TTC549 (cell line): ENCODE measurements at regions not wholly inside any gene's neighbourhood (a gene's known extent, or its start where the extent isn't known, plus 50 kb on each side); places are given as distances from the start of the nearest gene placed in this dataset.
"Not testable (repeated sequence)": the region's sequence is repeated elsewhere in the genome, so short reads cannot be mapped to it uniquely, and the experiment has no call there.

ENCODE experiments used
- FAIRE-seq: peaks from 2 replicates; lab custom pipeline; 2012; peaks lifted over from hg19 to GRCh38; lab: Jason Lieb, UNC

DNA sequence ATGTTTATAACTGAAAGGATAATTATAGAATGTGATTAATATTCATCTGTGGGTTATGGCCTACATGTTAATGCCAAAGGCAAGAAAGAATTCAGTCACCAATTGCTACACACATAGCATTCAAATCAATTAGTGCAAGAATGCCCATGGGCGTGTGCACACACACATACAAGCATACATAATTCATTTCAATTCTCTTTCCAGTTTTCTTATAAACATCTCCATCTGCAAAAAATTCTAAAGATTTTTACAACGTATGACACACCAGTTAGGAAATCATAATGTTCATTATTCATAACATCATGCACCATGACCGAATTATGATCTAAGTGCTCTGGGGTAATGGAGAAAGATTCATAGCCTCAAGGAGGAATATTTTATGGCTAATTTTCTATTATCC lies 111.0 kb upstream of the ADTRP start:
- FAIRE-seq, result no peak

DNA sequence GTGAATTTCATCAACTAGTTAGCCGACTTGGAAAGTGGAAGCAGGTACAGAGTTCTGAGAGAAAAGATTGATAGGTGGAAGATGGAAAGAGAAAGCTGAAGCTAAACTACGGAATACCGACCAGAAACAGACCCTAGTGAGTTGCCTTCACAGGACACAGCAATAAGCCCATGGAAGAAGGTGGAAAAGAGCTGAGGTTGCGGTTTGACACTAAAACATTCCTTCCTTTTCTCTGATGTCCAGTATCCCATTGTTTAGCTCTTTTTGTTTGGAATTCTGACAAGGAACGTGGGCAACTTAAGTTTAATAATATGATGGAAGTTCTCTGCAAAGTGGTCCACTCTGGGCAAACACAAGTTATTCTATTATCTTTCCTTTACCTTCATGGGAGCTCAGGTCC lies 110.1 kb upstream of the ADTRP start:
- FAIRE-seq, result no peak

DNA sequence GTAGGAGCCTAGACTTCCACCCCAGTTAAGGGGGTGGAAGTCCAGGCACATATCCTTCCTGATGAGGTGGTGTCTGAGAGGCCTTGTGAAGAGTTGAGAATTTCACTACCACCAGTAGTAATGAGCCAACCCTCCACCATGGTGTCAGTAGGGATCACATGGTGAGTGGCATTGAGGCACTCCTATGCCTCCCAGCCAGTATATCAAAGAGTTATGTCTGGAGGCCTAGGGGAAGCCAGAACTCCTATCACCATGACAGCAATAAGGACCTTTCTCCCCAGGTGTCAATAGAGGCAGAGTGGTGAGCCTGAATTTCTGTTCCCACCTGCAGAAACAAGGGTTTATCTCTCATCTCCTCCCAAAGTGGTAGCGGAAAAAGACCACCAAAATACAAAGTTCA lies 106.6 kb upstream of the ADTRP start:
- FAIRE-seq, result no peak

DNA sequence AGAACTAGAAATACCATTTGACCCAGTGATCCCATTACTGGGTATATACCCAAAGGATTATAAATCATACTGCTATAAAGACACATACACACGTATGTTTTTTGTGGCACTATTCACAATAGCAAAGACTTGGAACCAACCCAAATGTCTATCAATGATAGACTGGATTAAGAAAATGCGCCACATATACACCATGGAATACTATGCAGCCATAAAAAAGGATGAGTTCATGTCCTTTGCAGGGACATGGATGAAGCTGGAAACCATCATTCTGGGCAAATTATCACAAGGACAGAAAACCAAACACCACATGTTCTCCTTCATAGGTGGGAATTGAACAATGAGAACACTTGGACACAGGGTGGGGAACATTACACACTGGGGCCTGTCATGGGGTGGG lies 104.9 kb upstream of the ADTRP start:
- FAIRE-seq, result not testable (repeated sequence)

DNA sequence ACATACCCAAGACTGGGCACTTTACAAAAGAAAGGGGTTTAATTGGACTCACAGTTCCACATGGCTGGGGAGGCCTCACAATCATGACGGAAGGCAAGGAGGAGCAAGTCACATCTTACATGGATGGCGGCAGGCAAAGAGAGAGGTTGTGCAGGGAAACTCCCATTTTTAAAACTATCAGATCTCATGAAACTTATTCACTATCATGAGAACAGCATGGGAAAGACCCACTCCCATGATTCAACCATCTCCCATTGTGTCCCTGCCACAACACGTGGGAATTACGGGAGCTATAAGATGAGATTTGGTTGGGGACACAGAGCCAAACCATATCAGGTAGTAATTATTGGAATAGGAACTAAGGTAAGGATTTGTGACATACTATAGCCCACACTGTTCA lies 101.6 kb upstream of the ADTRP start:
- not testable (repeated sequence) for FAIRE-seq

DNA sequence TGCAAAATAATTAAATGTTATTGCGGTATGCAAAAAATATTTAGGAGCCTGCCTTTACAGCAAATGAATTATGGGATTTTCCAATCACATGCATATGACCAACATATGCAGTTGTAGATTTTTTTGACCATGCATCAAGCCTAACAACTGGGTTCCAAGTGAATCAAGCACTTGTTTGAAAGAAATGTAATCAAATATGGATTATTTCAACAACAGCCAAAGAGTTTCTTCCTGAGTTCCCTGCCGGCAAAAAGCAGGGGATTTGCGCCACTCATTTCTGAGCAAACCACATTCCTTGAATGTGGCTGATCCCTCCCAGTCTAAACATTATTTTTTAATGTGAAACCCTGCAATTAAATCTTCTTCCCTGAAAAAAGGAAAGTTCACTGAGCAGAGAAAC lies 100.1 kb upstream of the ADTRP start:
- no peak for FAIRE-seq

DNA sequence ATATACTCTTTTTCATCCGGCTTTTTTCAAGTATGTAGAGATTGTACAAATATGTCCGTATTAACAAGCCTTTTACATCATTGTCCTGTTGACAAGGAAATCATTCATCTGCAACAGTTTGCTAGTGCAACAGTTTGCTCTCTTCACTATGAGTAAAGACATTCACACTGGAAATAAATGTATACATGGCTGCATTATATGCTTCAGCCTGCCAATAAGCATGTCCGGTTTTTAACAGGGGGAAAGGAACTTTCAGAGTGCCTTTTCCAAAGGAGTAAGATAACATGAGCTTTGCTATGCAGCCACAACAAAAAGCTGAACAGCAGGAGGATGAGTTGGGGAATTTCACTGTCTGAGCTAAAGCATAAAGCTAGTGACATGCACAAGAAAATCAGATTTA lies 99.4 kb upstream of the ADTRP start:
- FAIRE-seq, result no peak

DNA sequence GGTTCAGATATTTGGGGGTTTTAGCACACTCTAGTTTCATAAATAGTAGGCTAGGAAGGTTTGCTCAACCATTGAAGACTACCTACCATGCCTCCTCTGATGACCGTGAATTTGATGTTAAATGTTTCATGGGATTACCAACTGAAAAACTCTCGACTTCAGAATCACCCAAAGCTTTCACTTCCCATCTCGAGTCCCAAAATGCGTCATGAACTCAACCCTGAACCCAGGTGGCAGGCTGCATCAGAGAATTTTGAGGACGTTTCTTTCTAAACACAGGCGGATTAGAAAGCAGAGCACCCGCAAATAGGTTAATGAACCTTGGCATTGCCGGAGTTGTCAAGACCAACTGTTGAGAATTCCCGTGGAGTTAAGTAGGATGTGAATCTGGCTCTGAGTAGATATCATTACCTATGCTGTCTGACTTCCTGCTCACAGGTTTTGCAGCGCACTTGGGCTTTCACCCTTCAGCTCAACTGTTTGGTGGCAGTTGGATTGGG lies 98.4 kb upstream of the ADTRP start:
- FAIRE-seq, result no peak

DNA sequence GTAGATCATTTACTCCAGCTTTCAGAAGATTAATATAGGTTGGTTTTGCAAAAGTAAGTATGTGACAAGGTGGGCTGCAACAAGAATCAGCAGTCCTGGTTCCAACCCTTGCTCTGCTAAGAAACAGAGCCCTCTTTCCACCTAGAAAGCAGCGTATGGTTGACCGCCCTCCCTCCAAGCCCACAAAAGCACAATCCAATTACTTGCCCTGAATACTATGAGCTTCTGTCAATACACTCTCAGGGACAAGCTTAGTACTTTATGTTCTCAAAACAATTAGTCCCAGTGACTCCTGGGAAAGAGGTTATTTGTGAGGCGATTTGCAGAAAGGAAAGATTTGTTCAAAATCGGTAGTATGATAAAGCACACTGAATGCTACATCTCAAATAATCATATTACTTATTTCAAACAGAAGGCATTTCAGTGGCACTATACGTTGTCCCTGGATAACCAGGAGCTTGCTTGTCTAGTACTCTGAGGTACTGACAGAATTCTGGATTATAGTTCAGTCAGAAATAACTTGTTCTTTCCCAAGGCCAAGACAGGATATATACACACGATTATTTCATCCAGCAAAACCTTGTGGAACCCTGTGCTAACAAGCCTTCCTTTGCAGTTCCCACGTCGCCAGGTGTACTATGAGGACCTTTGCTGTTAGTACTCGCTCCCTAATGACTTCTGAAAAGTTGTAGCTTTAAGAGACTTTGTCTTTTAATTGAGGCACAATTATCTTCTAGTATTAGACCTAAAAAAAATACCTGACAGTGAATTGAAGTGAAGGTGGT lies 96.9 kb upstream of the ADTRP start:
- FAIRE-seq, result no peak

DNA sequence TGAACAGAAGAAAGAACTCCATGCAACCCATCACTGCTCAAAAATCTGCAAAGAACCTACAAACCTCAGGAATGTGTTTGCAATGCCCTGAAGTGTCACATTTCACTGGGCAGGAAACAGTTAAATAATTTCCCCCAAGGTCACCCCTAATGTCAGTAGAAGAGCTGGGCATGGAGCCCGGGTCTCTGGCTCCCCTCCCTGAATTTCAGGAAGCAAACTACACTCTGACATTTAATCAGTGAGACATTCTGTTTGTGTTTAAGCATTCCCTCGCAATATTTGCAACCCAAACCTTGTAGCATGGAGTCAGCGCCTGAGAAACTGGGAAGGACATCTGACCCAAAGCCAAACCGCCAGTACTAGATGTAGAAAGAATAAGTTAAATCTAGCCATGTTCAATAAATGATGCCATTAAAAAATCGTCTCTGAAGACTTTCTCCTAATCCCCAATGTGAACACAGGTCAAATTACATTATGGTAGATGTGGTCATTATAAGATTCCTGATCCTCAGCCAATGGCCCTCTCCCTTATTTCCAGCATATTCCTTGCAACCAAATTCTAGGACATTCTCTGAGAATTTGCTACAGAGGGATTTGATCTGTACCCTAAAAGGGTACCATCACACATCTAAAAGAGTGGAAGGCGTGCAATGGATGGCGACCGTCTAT lies 91.2 kb upstream of the ADTRP start:
- FAIRE-seq, result no peak

DNA sequence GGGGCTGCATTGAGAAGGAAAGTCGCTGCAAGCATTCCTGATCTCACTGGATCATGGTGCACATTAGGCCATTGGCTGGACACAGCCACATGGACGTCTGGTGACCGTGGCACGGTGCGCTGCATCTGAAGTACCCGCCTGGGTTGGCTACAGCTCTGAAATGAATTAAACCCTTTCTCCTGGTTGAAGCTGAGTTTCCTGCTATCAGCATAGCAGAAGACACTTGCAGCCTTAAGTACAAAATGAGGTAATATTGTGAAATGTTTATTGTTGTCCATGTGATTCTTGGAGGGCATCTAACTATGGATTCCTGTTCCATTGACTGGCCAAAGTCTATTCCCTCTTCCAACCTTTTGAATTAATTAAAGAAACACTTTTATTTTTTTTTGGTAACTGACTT lies 89.8 kb upstream of the ADTRP start:
- no peak for FAIRE-seq

DNA sequence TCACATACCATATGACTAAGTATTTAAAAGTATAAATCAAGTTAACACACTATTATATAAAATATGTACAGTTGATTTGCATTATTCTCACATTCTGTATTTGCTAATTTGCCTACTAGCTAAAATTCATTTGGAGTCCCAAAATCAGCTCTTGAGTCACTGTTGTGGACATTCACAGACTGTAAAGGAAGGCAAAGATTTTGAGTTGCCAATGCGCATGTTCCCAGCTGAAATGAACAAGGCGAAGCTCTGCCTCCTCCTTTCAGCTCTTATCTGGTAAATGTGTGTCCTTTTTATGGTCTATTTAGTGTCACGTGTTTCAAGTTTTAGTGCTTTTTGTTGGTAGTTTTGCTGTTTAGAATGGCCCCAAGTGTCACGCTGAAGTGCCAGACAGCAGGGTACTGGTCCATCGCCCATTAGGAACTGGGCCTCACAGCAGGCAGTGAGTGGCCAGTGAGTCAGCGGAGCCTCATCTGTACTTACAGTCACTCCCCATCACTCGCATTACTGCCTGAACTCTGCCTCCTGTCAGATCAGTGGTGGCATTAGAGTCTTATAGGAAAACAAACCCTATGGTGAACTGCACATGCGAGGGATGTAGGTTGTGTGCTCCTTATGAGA lies 87.2 kb upstream of the ADTRP start:
- no peak for FAIRE-seq

DNA sequence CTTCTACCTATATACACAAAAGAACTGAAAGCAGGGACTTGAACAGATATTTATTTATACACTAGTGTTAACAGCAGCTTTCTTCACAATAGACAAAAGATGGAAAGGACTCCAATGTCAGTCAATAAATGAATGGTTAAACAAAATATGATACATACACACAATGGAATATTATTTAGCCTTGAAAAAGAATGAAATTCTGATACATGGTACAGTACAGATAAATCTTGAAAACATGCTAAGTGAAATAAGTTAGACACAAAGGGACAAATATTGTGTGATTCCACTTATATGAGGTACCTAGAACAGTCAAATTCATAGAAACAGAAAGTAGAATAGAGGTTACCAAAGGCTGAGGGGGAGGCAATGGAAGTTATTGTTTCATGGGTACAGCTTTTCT lies 79.8 kb upstream of the ADTRP start:
- no peak for FAIRE-seq

DNA sequence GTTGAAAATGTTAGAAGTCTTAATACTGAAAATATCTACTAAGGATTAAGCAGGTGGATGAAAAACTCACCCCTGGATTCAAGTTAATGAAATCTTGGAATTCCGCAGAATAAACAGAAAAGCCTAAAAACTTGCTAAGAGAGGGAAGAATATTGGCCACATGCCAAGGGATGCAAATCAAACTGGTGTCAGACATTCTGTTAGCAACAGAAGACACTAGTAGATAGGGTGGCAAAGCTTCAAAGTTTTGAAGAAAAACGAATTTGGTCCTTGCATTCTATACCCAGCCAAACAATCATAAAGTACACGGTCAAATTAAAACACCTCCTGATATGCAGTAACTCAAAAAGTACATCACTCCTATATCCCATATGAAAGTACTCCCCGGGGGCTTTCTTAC lies 77.1 kb upstream of the ADTRP start:
- no peak for FAIRE-seq

DNA sequence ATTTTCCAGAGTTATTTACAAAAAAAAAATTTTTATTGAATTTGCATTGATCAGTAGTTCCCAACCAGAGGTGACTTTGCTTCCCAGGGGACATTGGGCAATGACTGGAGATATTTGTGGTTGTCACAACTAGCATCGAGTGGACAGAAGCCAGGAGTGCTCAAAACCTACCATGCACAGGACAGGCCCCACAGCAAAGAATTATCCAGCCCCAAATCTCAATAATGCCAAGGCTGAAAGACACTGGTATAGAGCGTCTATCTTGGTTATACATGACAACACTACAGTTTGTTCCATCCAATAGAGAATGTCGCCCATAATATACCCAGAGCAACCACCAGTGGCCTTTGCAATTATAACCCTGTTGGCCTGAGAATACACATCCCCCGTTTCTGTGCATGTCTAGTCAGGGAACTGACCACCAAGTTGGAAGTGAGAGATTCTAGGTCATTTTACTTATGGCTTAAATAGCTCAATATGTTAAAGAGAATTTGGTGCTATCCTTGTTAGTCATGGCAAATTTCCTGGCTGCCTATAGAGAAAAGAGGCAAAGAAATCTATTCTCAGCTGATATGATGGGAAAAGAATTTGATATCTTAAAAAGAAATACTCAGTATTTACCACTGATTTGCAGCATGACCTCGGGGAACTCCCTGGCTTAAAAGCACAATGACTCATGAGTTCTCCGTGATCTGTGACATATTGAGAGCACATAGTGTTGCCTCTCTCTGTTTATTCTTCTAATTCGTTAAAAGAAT lies 76.0 kb upstream of the ADTRP start:
- FAIRE-seq, result no peak

DNA sequence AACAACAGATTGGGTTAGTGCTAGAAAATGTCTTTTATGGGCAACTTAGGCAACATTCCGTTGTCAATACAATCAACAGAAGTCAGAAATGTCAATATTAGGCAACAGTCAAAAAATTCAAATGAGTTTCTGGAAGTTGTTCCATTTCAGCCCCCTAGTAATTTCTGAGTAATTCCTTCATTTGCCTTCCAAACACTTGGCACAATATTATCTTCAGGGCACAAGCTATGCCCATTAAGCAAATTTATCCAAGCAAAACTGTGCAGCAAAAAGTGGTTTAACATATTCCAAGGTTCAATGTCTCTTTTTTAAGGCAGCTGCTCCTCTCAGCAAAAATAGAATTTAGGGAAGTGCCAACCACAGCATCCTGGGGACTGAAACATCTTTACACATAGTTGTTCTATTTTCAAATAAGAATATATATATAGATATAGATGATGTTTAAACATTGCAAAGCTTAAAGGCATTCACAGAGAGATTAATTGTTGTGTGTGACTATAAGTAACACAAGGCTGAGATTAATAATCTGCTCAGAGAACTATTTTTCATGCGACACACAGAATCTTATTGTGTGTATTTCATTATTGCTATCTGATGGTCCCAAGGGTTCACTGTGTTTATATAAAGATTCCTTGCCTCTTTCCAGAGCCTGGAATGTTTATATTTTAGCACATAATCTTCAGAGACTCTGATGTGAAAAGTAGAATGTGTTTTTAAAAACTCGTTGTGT lies 75.2 kb upstream of the ADTRP start:
- no peak for FAIRE-seq

DNA sequence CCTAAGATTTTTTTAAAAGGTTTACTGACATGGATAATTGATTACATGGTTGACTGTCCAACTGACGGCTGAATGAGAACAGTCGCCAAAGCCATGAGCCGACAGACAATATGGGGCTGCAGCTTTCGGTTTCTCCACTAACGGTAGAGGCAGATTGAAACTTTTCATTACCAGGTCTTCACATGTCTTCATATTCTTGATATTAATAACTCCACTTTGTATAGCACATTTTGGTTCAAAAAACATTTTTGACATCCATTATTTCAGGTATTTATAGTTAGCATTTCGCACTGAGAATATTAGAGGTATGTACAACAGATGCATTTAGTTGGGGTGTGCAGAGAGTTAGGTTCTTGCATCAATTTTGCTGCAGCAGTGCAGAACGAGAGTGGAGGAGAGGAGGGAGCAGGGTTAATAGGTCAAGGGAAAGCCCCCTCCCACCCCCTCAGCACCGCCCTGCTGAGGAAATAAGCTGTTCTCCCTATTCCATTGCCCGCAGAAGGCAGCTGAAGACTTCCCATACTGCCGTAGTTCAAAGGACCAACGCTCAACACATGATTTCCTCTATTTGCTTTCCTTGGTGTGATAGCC lies 73.6 kb upstream of the ADTRP start:
- FAIRE-seq, result no peak

DNA sequence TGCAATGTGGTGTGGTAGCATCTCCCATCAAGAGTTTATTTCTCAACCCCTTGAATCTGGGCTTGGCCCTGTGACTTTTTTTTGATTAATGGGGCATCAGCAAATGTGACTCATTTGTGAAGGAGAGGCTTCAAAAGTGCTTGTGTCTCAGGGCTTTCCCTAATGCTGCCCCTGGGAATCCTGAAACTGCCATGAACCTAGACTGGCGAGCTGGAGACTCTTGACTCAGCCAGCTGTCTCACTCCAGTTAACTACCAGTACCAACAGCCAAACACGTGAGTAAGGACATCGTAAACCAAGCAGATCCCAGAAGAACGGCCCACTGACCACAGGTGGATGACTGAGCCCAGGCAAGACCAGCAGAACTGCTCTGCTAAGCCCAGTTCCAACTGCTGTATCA lies 72.8 kb upstream of the ADTRP start:
- FAIRE-seq, result no peak

DNA sequence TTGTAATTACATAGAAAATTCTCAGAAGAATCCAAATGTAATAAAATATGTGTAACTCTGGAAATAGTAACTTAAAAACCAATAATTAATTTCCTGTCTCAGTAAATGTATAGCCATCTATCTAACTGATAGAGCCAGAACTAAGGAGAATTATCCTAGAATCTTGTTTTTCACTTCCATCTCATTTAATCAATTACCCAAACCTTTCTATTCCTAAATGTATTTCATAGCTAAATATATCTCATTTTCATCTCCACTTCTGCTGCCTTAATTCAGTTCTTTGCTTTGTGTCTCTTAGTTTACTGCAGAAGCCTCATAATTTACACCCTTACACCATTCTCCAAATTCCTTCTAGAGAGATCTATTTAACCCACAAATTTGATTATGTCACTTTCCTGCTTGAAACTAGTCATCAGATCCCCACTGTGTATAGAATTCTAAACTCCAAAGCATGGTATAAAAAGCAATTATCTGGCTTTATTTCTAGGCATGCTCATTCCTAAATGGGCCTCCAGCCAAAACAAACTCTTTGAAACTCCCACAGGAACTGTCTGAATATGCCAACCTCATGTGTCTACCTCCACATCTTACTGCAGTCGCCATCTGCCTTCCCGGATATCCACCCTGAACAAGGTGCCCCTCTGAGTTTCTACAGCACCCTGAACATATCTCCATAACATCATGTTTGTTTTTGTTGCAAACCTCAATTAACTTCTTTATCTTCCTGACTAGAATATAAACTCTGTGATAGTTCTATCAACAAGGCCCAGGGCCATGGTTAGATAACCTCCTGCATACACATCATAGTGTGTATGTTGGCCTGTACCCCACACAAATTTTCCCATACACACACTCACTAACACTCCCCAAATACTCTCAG lies 70.5 kb upstream of the ADTRP start:
- no peak for FAIRE-seq

DNA sequence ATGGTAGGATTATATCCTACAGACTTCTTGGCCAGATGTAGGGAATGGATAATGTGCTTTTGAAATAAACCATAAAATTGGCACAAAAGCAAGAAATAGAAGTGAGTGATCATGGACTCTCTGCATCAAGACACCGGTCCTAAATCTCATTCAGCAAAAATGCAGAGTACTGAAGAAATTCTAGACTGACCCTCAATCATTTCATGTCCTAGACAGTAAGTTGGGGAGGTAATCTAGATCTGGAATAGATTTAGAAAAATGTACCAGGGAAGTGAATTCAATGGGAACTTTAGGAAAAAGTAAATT lies 69.7 kb upstream of the ADTRP start:
- FAIRE-seq, result no peak
